CD4-positive, alpha-beta memory T cell (primary cell): ENCODE measurements at regions not wholly inside any gene's neighbourhood (a gene's known extent, or its start where the extent isn't known, plus 50 kb on each side); places are given as distances from the start of the nearest gene placed in this dataset.

Experiments
- CTCF ChIA-PET: fragments of 350-600 bp; sonication (Branson Sonifier 250); formaldehyde crosslinking; loops from one replicate; lab custom pipeline; 2021; ENCODE audit warnings: inconsistent platforms; ENCODE audit not compliant: partially characterized antibody; lab: Charles Lee
- POLR2A ChIA-PET: fragments of 350-600 bp; sonication (Branson Sonifier 250); formaldehyde crosslinking; loops from one replicate; lab custom pipeline; 2021; ENCODE audit not compliant: partially characterized antibody; lab: Charles Lee
- DNase-seq, 5 donors: peaks; one replicate each; pipeline versions ENCODE4 v3.0.0 to v3.0.0-alpha.2; 2020 to 2022; ENCODE audit warnings: mixed read lengths in 1 of 5
- H3K27ac ChIP-seq: one replicate; pipeline ENCODE4 v1.7.0; 2013; ENCODE audit warnings: low read depth, low read length
- H3K27me3 ChIP-seq: 2 replicates; pipeline ENCODE4 v1.7.0; 2013; ENCODE audit warnings: mild to moderate bottlenecking, low read length, moderate library complexity; ENCODE audit not compliant: insufficient read depth
- H3K36me3 ChIP-seq: 2 replicates; pipeline ENCODE4 v1.7.0; 2013; ENCODE audit warnings: mild to moderate bottlenecking, low read length, moderate library complexity; ENCODE audit not compliant: insufficient read depth
- H3K4me1 ChIP-seq: 2 replicates; pipeline ENCODE4 v1.7.0; 2013; ENCODE audit warnings: mild to moderate bottlenecking, low read length, moderate library complexity; ENCODE audit not compliant: insufficient read depth
- H3K4me3 ChIP-seq, 2 donors: one replicate each; pipeline ENCODE4 v1.7.0; 2013; ENCODE audit warnings: low read length in 2 of 2, mild to moderate bottlenecking in 1 of 2
- H3K9me3 ChIP-seq, 2 donors: one replicate each; pipeline ENCODE4 v1.7.0; 2013; ENCODE audit warnings: low read length in 2 of 2, control low read depth in 1 of 2; ENCODE audit not compliant: control insufficient read depth in 1 of 2
- H3K27ac Mint-ChIP-seq, 7 donors: one replicate each; pipeline ENCODE4 v1.8.0; 2020 to 2021; ENCODE audit warnings: mixed read lengths in 7 of 7, mild to moderate bottlenecking in 6 of 7, inconsistent platforms in 3 of 7, moderate library complexity in 3 of 7
- H3K27me3 Mint-ChIP-seq, 2 donors: one replicate each; pipeline ENCODE4 v1.8.0; 2020 to 2021; ENCODE audit warnings: mixed read lengths in 2 of 2
- H3K36me3 Mint-ChIP-seq, 2 donors: one replicate each; pipeline ENCODE4 v1.8.0; 2020 to 2021; ENCODE audit warnings: mixed read lengths in 2 of 2, inconsistent platforms in 1 of 2, mild to moderate bottlenecking in 1 of 2
- H3K4me1 Mint-ChIP-seq, 4 donors: one replicate each; pipeline ENCODE4 v1.8.0; 2020 to 2021; ENCODE audit warnings: mixed read lengths in 4 of 4, mild to moderate bottlenecking in 1 of 4
- H3K4me3 Mint-ChIP-seq, 8 donors: one replicate each; pipeline ENCODE4 v1.8.0; 2020 to 2021; ENCODE audit warnings: mixed read lengths in 8 of 8, mild to moderate bottlenecking in 7 of 8, moderate library complexity in 6 of 8, inconsistent platforms in 3 of 8
- H3K9me3 Mint-ChIP-seq, 8 donors: one replicate each; pipeline ENCODE4 v1.8.0; 2020 to 2021; ENCODE audit warnings: mixed read lengths in 8 of 8, mild to moderate bottlenecking in 5 of 8, inconsistent platforms in 3 of 8, moderate library complexity in 1 of 8
- intact Hi-C: fragments of 100-400 bp; cut with micrococcal nuclease; formaldehyde crosslinking; loops from one replicate; pipeline ENCODE4 v1.15.1; 2023

GRCh38 chr10:3354174-3354900 is 181.8 kb upstream of the PITRM1 start:
- H3K9me3 Mint-ChIP-seq, result peaks cover 0 to 7% (median 3%) of the 10 kb centered on the region in 8 donors

GRCh38 chr10:3353235-3353634 is 180.7 kb upstream of the PITRM1 start:
- Histone ChIP-seq H3K9me3 (no peaks in the 10 kb centered on the region), H3K4me3 (no peak overlapping the region), H3K4me1 (no peaks in the 10 kb centered on the region), H3K27ac (no peak overlapping the region), H3K27me3 (no peaks in the 10 kb centered on the region), H3K36me3 (no peaks in the 10 kb centered on the region)
- Mint-ChIP-seq H3K4me1 (peaks cover 4 to 5% (median 4%) of the 10 kb centered on the region in 4 donors), H3K36me3 (no peaks in the 10 kb centered on the region), H3K27me3 (peaks cover 12 to 13% of the 10 kb centered on the region in 2 donors), H3K9me3 (peaks cover 0 to 1% (median 0%) of the 10 kb centered on the region in 8 donors), H3K27ac (no peak overlapping the region), H3K4me3 (no peak overlapping the region)
- ChIA-PET POLR2A (no interaction called here), CTCF (no interaction called here)
- no peak for DNase-seq
- intact Hi-C loops, result no loop called here

More at GRCh38 chr10:3354174-3354900, 181.8 kb upstream of the PITRM1 start:
- POLR2A ChIA-PET, result no interaction called here
- no peaks in the 10 kb centered on the region for H3K27me3 ChIP-seq
- no peak overlapping the region for H3K27ac ChIP-seq
- no peaks in the 10 kb centered on the region for H3K36me3 ChIP-seq
- CTCF ChIA-PET, result no interaction called here
- H3K27ac Mint-ChIP-seq, result no peak overlapping the region
- H3K36me3 Mint-ChIP-seq, result no peaks in the 10 kb centered on the region
- no peak overlapping the region for H3K4me3 ChIP-seq
- H3K27me3 Mint-ChIP-seq, result peaks cover 7 to 13% of the 10 kb centered on the region in 2 donors
- H3K4me1 ChIP-seq, result no peaks in the 10 kb centered on the region
- intact Hi-C loops, result no loop called here
- H3K4me1 Mint-ChIP-seq, result peaks cover 4 to 5% (median 4%) of the 10 kb centered on the region in 4 donors
- no peaks in the 10 kb centered on the region for H3K9me3 ChIP-seq
- no peak overlapping the region for H3K4me3 Mint-ChIP-seq
- DNase-seq, result no peak

- H3K4me1 ChIP-seq, result no peaks in the 10 kb centered on the region
- intact Hi-C loops, result no loop called here
- no peaks in the 10 kb centered on the region for H3K9me3 ChIP-seq
- H3K27me3 Mint-ChIP-seq, result peaks cover 13 to 19% of the 10 kb centered on the region in 2 donors
- H3K27ac Mint-ChIP-seq, result peak overlapping the region in 1 of 7 donors; percentile 31
- H3K27me3 ChIP-seq, result no peaks in the 10 kb centered on the region
- peak overlapping the region in 1 of 8 donors; percentile 2 for H3K4me3 Mint-ChIP-seq
- no peak overlapping the region for H3K27ac ChIP-seq
- POLR2A ChIA-PET, result no interaction called here
- no peak overlapping the region for H3K4me3 ChIP-seq
- no peaks in the 10 kb centered on the region for H3K36me3 Mint-ChIP-seq
- CTCF ChIA-PET, result interaction anchor here (2.5 kb wide), 1 partner anchor 153 kb away, joined by 7 read pairs; no protein-coding TSS in a partner anchor
- no peaks in the 10 kb centered on the region for H3K9me3 Mint-ChIP-seq
- no peak for DNase-seq
- H3K4me1 Mint-ChIP-seq, result peaks cover 4 to 5% (median 4%) of the 10 kb centered on the region in 4 donors
- no peaks in the 10 kb centered on the region for H3K36me3 ChIP-seq
Measured at GRCh38 chr10:3350617-3351258, 178.2 kb upstream of the PITRM1 start.

- H3K36me3 Mint-ChIP-seq, result no peaks in the 10 kb centered on the region
- Histone ChIP-seq H3K27ac (no peak overlapping the region), H3K4me3 (no peak overlapping the region), H3K9me3 (no peaks in the 10 kb centered on the region), H3K36me3 (no peaks in the 10 kb centered on the region), H3K27me3 (no peaks in the 10 kb centered on the region), H3K4me1 (no peaks in the 10 kb centered on the region)
- peaks cover 4 to 5% (median 4%) of the 10 kb centered on the region in 4 donors for H3K4me1 Mint-ChIP-seq
- no peak overlapping the region for H3K4me3 Mint-ChIP-seq
- H3K27ac Mint-ChIP-seq, result no peak overlapping the region
- peaks cover 15 to 24% of the 10 kb centered on the region in 2 donors for H3K27me3 Mint-ChIP-seq
- ChIA-PET CTCF (interaction anchor here (2.5 kb wide), 1 partner anchor 153 kb away, joined by 7 read pairs; no protein-coding TSS in a partner anchor), POLR2A (no interaction called here)
- H3K9me3 Mint-ChIP-seq, result no peaks in the 10 kb centered on the region
- DNase-seq, result no peak
- intact Hi-C loops, result no loop called here
Measured at GRCh38 chr10:3350205-3350604, 177.6 kb upstream of the PITRM1 start.

- intact Hi-C loops, result no loop called here
- Mint-ChIP-seq H3K4me1 (peaks cover 4 to 5% (median 4%) of the 10 kb centered on the region in 4 donors), H3K9me3 (no peaks in the 10 kb centered on the region), H3K4me3 (no peak overlapping the region), H3K27ac (no peak overlapping the region), H3K36me3 (no peaks in the 10 kb centered on the region), H3K27me3 (peaks cover 20 to 29% of the 10 kb centered on the region in 2 donors)
- POLR2A ChIA-PET, result no interaction called here
- no peaks in the 10 kb centered on the region for H3K9me3 ChIP-seq
- no peaks in the 10 kb centered on the region for H3K36me3 ChIP-seq
- CTCF ChIA-PET, result no interaction called here
- no peaks in the 10 kb centered on the region for H3K27me3 ChIP-seq
- H3K4me1 ChIP-seq, result no peaks in the 10 kb centered on the region
- no peak for DNase-seq
- H3K27ac ChIP-seq, result no peak overlapping the region
- no peak overlapping the region for H3K4me3 ChIP-seq
Measured at GRCh38 chr10:3348564-3348963, 176.0 kb upstream of the PITRM1 start.

GRCh38 chr10:3347413-3348182 is 175.0 kb upstream of the PITRM1 start:
- Histone ChIP-seq H3K27ac (no peak overlapping the region), H3K27me3 (no peaks in the 10 kb centered on the region), H3K36me3 (no peaks in the 10 kb centered on the region), H3K4me3 (no peak overlapping the region), H3K9me3 (no peaks in the 10 kb centered on the region), H3K4me1 (no peaks in the 10 kb centered on the region)
- intact Hi-C loops, result no loop called here
- POLR2A ChIA-PET, result no interaction called here
- H3K9me3 Mint-ChIP-seq, result no peaks in the 10 kb centered on the region
- H3K27me3 Mint-ChIP-seq, result peaks cover 20 to 27% of the 10 kb centered on the region in 2 donors
- no peak overlapping the region for H3K4me3 Mint-ChIP-seq
- no peak overlapping the region for H3K27ac Mint-ChIP-seq
- no peak for DNase-seq
- peaks cover 4 to 5% (median 4%) of the 10 kb centered on the region in 4 donors for H3K4me1 Mint-ChIP-seq
- CTCF ChIA-PET, result no interaction called here
- H3K36me3 Mint-ChIP-seq, result no peaks in the 10 kb centered on the region

- intact Hi-C loops, result no loop called here
- Mint-ChIP-seq H3K9me3 (no peaks in the 10 kb centered on the region), H3K27me3 (peaks cover 20 to 27% of the 10 kb centered on the region in 2 donors), H3K4me1 (peaks cover 4 to 5% (median 4%) of the 10 kb centered on the region in 4 donors), H3K4me3 (no peak overlapping the region), H3K36me3 (no peaks in the 10 kb centered on the region), H3K27ac (no peak overlapping the region)
- no peaks in the 10 kb centered on the region for H3K27me3 ChIP-seq
- ChIA-PET CTCF (no interaction called here), POLR2A (no interaction called here)
- H3K9me3 ChIP-seq, result no peaks in the 10 kb centered on the region
- H3K4me1 ChIP-seq, result no peaks in the 10 kb centered on the region
- no peak overlapping the region for H3K27ac ChIP-seq
- H3K4me3 ChIP-seq, result no peak overlapping the region
- no peaks in the 10 kb centered on the region for H3K36me3 ChIP-seq
- no peak for DNase-seq
Measured at GRCh38 chr10:3346851-3347250, 174.3 kb upstream of the PITRM1 start.
